NT2/D1 (cell line): ENCODE measurements at regions not wholly inside any gene's neighbourhood (a gene's known extent, or its start where the extent isn't known, plus 50 kb on each side); places are given as distances from the start of the nearest gene placed in this dataset.

Source experiments
- DNase-seq: peaks from one replicate; pipeline ENCODE4 v3.0.0-alpha.2; 2011; ENCODE audit warnings: low read depth, low spot score
- H3K27me3 ChIP-seq: 2 replicates; pipeline ENCODE4 v1.6.0; 2011; ENCODE audit warnings: mild to moderate bottlenecking; ENCODE audit not compliant: insufficient read length, insufficient read depth
- H3K36me3 ChIP-seq: 2 replicates; pipeline ENCODE4 v1.6.1; 2011; ENCODE audit warnings: mild to moderate bottlenecking, low read length, mixed read lengths; ENCODE audit not compliant: insufficient read depth, insufficient read length
- H3K4me1 ChIP-seq: 2 replicates; pipeline ENCODE4 v1.5.1; 2011; ENCODE audit not compliant: insufficient read depth, insufficient read length
- H3K4me3 ChIP-seq: 2 replicates; pipeline ENCODE4 v1.5.1; 2011; ENCODE audit warnings: low read depth; ENCODE audit not compliant: insufficient read length
- H3K9ac ChIP-seq: 2 replicates; pipeline ENCODE4 v1.6.0; 2011; ENCODE audit warnings: low read depth; ENCODE audit not compliant: insufficient read length
- H3K9me3 ChIP-seq: 2 replicates; pipeline ENCODE4 v1.5.1; 2011; ENCODE audit warnings: mild to moderate bottlenecking, low read length; ENCODE audit not compliant: insufficient read depth
- SUZ12 ChIP-seq: IDR thresholded peaks from 2 replicates; pipeline ENCODE4 v1.6.1; 2011; ENCODE audit not compliant: insufficient read length, insufficient read depth; ENCODE audit errors: extremely low read depth
- YY1 ChIP-seq: IDR thresholded peaks from 2 replicates; pipeline ENCODE4 v1.6.1; 2011; ENCODE audit not compliant: insufficient read length, insufficient read depth
- ZNF274 ChIP-seq: IDR thresholded peaks from 2 replicates; pipeline ENCODE4 v1.6.1; 2011; ENCODE audit warnings: mild to moderate bottlenecking, low read depth, low read length

DNA sequence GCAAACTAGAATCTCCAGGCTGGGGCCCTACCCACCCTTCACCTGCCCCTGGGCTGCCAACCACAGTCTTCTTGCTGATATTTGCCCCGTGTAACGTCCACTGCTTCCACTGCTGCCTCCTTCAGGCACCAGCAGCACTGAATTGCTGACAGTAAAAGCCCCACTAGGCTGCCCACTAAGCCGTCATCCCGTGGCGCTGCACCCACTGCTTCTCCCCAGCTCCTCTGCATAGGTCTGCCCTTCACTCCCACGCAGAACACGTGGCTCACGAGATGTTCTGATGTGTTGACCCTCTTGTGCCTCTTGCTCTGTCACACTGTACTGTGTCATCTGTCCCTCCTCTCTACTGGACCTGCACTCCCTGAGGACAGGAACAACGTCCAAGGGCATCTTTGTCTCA, 86.3 kb upstream of the HIVEP1 start:
- H3K9me3 ChIP-seq: no peaks in the 10 kb centered on the region
- no peak for TF ChIP-seq ZNF274
- no peak for TF ChIP-seq YY1
- no peak for TF ChIP-seq SUZ12
- no peaks in the 10 kb centered on the region for H3K36me3 ChIP-seq
- no peaks in the 10 kb centered on the region for H3K27me3 ChIP-seq
- no peaks in the 10 kb centered on the region for H3K4me1 ChIP-seq
- H3K9ac ChIP-seq: no peak overlapping the region
- no peak for DNase-seq
- H3K4me3 ChIP-seq: no peak overlapping the region

DNA sequence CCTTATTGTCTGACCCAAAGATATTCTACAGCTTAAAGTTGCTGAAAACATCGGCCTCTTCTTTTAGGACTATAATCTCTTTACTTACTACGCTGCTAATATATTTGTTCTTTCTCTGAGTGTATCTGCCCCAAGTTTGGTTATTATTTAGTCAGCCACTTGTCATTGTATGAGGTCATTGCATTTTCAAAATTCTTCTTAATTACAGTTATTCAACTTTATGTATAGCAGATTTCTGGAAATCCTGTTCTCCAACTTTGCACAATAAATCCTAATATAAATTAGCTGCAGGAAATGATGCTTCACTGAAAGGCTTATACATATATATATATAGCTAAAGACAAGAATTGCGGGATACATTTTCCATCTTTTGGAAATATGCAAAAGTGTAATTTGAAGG, 88.5 kb upstream of the HIVEP1 start:
- DNase-seq: no peak
- no peaks in the 10 kb centered on the region for H3K4me1 ChIP-seq
- TF ChIP-seq SUZ12 (no peak), ZNF274 (no peak), YY1 (no peak)
- no peak overlapping the region for H3K9ac ChIP-seq
- no peak overlapping the region for H3K4me3 ChIP-seq
- no peaks in the 10 kb centered on the region for H3K27me3 ChIP-seq
- no peaks in the 10 kb centered on the region for H3K36me3 ChIP-seq
- H3K9me3 ChIP-seq: no peaks in the 10 kb centered on the region

DNA sequence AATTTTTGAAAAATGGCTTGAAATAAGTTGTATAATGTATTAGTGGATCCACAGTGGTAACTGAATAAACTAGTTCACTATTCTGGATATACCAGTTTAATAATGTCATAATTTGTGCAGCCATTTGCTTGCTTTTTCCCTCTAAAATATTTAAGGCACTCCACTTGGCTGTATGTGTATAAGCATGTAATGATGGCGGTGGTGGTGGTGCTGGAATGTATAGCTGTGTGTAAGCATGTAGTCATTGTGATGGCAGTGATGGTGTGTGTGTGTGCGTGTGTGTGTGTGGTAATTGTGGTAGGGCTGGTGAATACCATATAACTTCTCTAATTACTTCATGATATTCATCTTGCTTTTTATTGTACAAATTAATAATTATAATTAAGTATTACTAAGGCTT, 89.2 kb upstream of the HIVEP1 start:
- no peak for TF ChIP-seq SUZ12
- TF ChIP-seq YY1: no peak
- no peak for TF ChIP-seq ZNF274
- Histone ChIP-seq H3K9ac (no peak overlapping the region), H3K36me3 (no peaks in the 10 kb centered on the region), H3K9me3 (no peaks in the 10 kb centered on the region), H3K4me1 (no peaks in the 10 kb centered on the region), H3K27me3 (no peaks in the 10 kb centered on the region), H3K4me3 (no peak overlapping the region)
- DNase-seq: no peak

DNA sequence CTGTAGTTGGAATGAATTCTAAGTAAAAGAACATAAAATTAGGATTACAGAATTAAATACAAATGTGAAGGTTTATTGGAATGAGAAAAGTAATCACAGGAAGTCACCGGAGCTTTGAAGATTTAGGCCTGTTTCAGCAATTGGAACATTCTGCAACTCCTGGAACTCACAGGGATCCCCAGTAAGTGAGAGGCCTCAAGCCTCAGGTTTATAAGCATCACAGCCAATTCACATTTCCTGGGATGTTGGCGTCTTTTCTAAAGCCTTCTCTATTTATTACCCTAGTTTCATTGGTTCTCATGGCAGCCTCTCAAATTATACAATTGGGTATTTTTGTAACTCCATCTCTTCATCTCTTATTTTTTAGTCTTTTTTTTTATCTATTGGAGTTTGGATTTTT, 90.4 kb upstream of the HIVEP1 start:
- H3K9ac ChIP-seq: no peak overlapping the region
- H3K27me3 ChIP-seq: no peaks in the 10 kb centered on the region
- no peak overlapping the region for H3K4me3 ChIP-seq
- no peaks in the 10 kb centered on the region for H3K36me3 ChIP-seq
- no peak for DNase-seq
- H3K9me3 ChIP-seq: no peaks in the 10 kb centered on the region
- no peaks in the 10 kb centered on the region for H3K4me1 ChIP-seq
- TF ChIP-seq YY1 (no peak), ZNF274 (no peak), SUZ12 (no peak)

DNA sequence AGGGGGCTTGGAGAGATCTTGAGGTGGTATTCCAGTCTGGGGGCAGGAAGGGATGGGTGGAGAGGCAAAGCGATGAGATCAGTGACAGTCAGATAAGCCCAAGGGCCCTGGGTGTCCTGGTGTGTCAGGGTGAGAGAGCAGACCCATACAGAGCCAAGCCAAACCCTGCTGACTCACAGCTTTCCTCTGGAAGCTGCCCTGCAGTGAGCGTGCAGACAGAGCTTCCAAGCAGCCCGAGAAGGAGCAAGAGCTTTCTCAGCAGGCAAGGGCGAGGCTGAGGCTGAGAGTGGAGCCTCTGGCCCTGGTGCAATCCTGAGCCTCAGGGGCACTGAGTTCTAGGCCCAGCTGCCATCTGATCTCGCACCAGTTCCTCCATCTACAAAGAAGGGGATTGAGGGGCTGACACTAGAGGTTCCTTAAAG, 91.1 kb upstream of the HIVEP1 start:
- Histone ChIP-seq H3K27me3 (no peaks in the 10 kb centered on the region), H3K9ac (no peak overlapping the region), H3K4me3 (no peak overlapping the region), H3K9me3 (no peaks in the 10 kb centered on the region), H3K36me3 (no peaks in the 10 kb centered on the region), H3K4me1 (no peaks in the 10 kb centered on the region)
- TF ChIP-seq ZNF274: no peak
- TF ChIP-seq SUZ12: no peak
- TF ChIP-seq YY1: no peak
- DNase-seq: no peak

DNA sequence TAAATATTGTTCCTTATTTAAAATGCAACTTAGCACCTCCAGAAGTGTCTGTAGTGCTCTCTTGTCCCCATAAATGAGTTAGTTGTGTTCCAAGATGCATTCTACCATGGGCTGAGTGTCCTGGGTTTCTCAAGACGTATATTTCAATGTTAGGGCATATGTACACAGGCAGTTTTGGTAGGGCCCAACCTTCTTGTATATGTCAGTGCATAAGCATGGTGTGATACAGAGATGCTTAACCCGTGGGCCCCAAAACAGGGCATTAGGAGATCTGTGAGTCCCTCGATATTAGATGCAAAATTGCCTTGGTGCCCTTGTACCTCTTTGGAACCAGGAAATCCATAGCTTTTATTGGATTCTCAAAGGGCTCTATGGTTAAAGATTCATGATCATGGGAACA, 91.5 kb upstream of the HIVEP1 start:
- Histone ChIP-seq H3K9ac (no peak overlapping the region), H3K9me3 (no peaks in the 10 kb centered on the region), H3K4me3 (no peak overlapping the region), H3K4me1 (no peaks in the 10 kb centered on the region), H3K27me3 (no peaks in the 10 kb centered on the region), H3K36me3 (no peaks in the 10 kb centered on the region)
- no peak for DNase-seq
- TF ChIP-seq ZNF274 (no peak), YY1 (no peak), SUZ12 (no peak)

DNA sequence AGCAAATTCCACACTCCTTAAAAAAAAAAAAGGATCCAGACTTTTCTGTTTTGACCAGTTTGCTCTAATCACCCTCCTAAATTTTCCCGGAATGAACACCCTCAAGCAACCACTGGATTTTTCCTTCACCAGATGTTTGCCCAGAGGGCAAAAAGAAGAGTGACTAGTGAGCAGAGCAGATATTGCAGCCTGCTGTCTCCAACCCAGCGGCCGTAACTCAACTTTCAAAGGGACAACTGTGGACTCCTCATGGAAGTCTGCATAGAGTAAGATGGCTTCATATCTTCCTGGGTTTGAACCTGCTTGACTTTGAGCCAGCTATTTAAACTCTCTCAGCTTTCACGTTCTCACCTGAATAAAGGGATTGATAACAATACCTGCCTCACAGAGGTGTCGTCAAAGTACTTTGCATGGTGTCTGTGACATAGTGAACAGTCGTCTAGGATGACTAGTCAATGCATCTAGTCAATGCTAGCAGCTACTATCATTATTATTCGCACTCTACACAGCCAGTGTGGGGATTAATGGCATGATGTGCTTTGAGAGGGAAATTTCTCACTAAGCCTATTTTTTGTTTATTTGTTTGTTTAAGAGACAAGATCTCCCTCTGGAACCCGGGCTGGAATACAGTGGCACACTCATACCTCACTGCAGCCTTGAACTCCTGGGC, 92.2 kb upstream of the HIVEP1 start:
- Histone ChIP-seq H3K9ac (no peak overlapping the region), H3K4me1 (no peaks in the 10 kb centered on the region), H3K36me3 (no peaks in the 10 kb centered on the region), H3K27me3 (no peaks in the 10 kb centered on the region), H3K4me3 (no peak overlapping the region), H3K9me3 (no peaks in the 10 kb centered on the region)
- TF ChIP-seq YY1 (no peak), SUZ12 (no peak), ZNF274 (no peak)
- DNase-seq: no peak
